ENCODE measurements at regions not wholly inside any gene's neighbourhood (a gene's known extent, or its start where the extent isn't known, plus 50 kb on each side); places are given as distances from the start of the nearest gene placed in this dataset.

- ATAC-seq = no peak
- Histone ChIP-seq H3K79me2 (ENCODE audit: insufficient read depth, low read length) (no peaks in the 10 kb centered on the region), H3K9ac (ENCODE audit: insufficient read depth, low read depth, low read length) (no peak overlapping the region), H3K27ac (ENCODE audit: extremely low read length, insufficient read depth, low read length) (no peak overlapping the region), H3K4me3 (replicated peaks in 1 of 3; ENCODE audit: insufficient read depth in 1 of 3, low read depth in 2 of 3, low read length in 3 of 3) (no peak overlapping the region), H3K4me1 (ENCODE audit: insufficient read depth, low read length) (no peaks in the 10 kb centered on the region), H3K27me3 (ENCODE audit: control insufficient read depth in 1 of 2, insufficient read depth in 2 of 2, low read length in 2 of 2) (peaks cover 6 to 70% of the 10 kb centered on the region in 2 experiments), H3K4me2 (ENCODE audit: low read depth, low read length) (no peak overlapping the region), H3K9me3 (ENCODE audit: low read length) (no peaks in the 10 kb centered on the region), H2AFZ (ENCODE audit: low read length) (no peak overlapping the region), H4K20me1 (ENCODE audit: insufficient read depth, low read length) (no peaks in the 10 kb centered on the region), H3K36me3 (replicated peaks in 1 of 2; ENCODE audit: control insufficient read depth in 1 of 2, insufficient read depth in 2 of 2, low read length in 2 of 2) (no peaks in the 10 kb centered on the region)
- no TSS peak for BruUV-seq (replicated peaks)
- intact Hi-C loops (cut with micrococcal nuclease; ENCODE audit: unreplicated experiment) (no loop called here), in situ Hi-C loops (cut with HindIII; ENCODE audit: extremely low pct_ligation_motif_present, low pct_unique_long_range_greater_than_20kb) (no loop called here)
- no peak for FAIRE-seq
- no peak for DNase-seq (ENCODE audit: low spot score)
- ChIA-PET POLR2A (no interaction called here), CTCF (ENCODE audit: low intra/inter-chr PET ratio, low total read pairs) (no interaction called here)
- TF ChIP-seq SMARCC2 (IDR thresholded peaks at IDR 0.05) (no peak), ZNF124 (CRISPR knock-in tag; IDR thresholded peaks at IDR 0.05) (no peak), CHD2 (IDR thresholded peaks at IDR 0.05; ENCODE audit: low read depth, low read length) (no peak), ZBTB3 (CRISPR knock-in tag; IDR thresholded peaks at IDR 0.05; ENCODE audit: borderline replicate concordance, low read depth) (no peak), ZFP62 (CRISPR knock-in tag; IDR thresholded peaks at IDR 0.05) (no peak), CC2D1A (CRISPR knock-in tag; IDR thresholded peaks at IDR 0.05) (no peak), KMT2A (CRISPR knock-in tag; IDR thresholded peaks at IDR 0.05) (no peak)
- WGBS (ENCODE audit: low lambda C conversion rate) = 3% methylated on average over 8 of the region's 8 CpGs
These were observed 726.4 kb downstream of the BRD1 start for GRCh38 chr22:49101225-49101624.

GRCh38 chr22:49100773-49101172, 726.9 kb downstream of the BRD1 start:
- ChIA-PET CTCF (ENCODE audit: low intra/inter-chr PET ratio, low total read pairs) (no interaction called here), POLR2A (no interaction called here)
- 32% methylated on average over 17 of the region's 17 CpGs for WGBS (ENCODE audit: low lambda C conversion rate)
- ATAC-seq (no peak), DNase-seq (ENCODE audit: low spot score) (no peak), FAIRE-seq (no peak)
- no peak overlapping the region for H3K4me3 ChIP-seq (replicated peaks in 1 of 3; ENCODE audit: insufficient read depth in 1 of 3, low read depth in 2 of 3, low read length in 3 of 3)
- H3K27ac ChIP-seq (ENCODE audit: extremely low read length, insufficient read depth, low read length) = no peak overlapping the region
- peaks cover 7 to 69% of the 10 kb centered on the region in 2 experiments for H3K27me3 ChIP-seq (ENCODE audit: control insufficient read depth in 1 of 2, insufficient read depth in 2 of 2, low read length in 2 of 2)
- no peak overlapping the region for H3K4me2 ChIP-seq (ENCODE audit: low read depth, low read length)
- TF ChIP-seq FLYWCH1 (CRISPR knock-in tag; IDR thresholded peaks at IDR 0.05) (no peak), ZNF670 (CRISPR knock-in tag; IDR thresholded peaks at IDR 0.05; ENCODE audit: borderline replicate concordance) (no peak), HDAC6 (IDR thresholded peaks at IDR 0.05; ENCODE audit: low read depth, low read length) (no peak), IRF9 (CRISPR knock-in tag; IDR thresholded peaks at IDR 0.05; ENCODE audit: borderline replicate concordance) (no peak), CCDC6 (CRISPR knock-in tag; IDR thresholded peaks at IDR 0.05) (no peak), MXI1 (IDR thresholded peaks at IDR 0.05; ENCODE audit: borderline replicate concordance, low read depth, low read length) (no peak), THAP9 (CRISPR knock-in tag; IDR thresholded peaks at IDR 0.05; ENCODE audit: borderline replicate concordance) (no peak), HOXD1 (CRISPR knock-in tag; IDR thresholded peaks at IDR 0.05) (no peak), PHF8 (CRISPR knock-in tag; IDR thresholded peaks at IDR 0.05) (no peak)
- no peaks in the 10 kb centered on the region for H3K9me3 ChIP-seq (ENCODE audit: low read length)
- H3K79me2 ChIP-seq (ENCODE audit: insufficient read depth, low read length) = no peaks in the 10 kb centered on the region
- H3K9ac ChIP-seq (ENCODE audit: insufficient read depth, low read depth, low read length) = no peak overlapping the region
- no peaks in the 10 kb centered on the region for H3K4me1 ChIP-seq (ENCODE audit: insufficient read depth, low read length)
- intact Hi-C loops (cut with micrococcal nuclease; ENCODE audit: unreplicated experiment) (no loop called here), in situ Hi-C loops (cut with HindIII; ENCODE audit: extremely low pct_ligation_motif_present, low pct_unique_long_range_greater_than_20kb) (no loop called here)
- no peaks in the 10 kb centered on the region for H3K36me3 ChIP-seq (replicated peaks in 1 of 2; ENCODE audit: control insufficient read depth in 1 of 2, insufficient read depth in 2 of 2, low read length in 2 of 2)
- BruUV-seq (replicated peaks) = no TSS peak
- H2AFZ ChIP-seq (ENCODE audit: low read length) = no peak overlapping the region
- no peaks in the 10 kb centered on the region for H4K20me1 ChIP-seq (ENCODE audit: insufficient read depth, low read length)

Measured in HepG2 (cell line).